ENCODE measurements at regions not wholly inside any gene's neighbourhood (a gene's known extent, or its start where the extent isn't known, plus 50 kb on each side); places are given as distances from the start of the nearest gene placed in this dataset.
A peak's percentile ranks its signal among the peaks of the same experiment; 100 is the strongest.

- no peak for DNase-seq
Observed at GRCh38 chr2:215681799-215682596, 246.1 kb upstream of the FN1 start.

- peak; percentile 40 to 51 for DNase-seq
Observed at GRCh38 chr2:215680605-215681598, 245.0 kb upstream of the FN1 start.

GRCh38 chr2:215678094-215678493 lies 242.2 kb upstream of the FN1 start:
- DNase-seq, result no peak

GRCh38 chr2:215677481-215677880 lies 241.6 kb upstream of the FN1 start:
- peak in 1 of 2 experiments; percentile 8 for DNase-seq

GRCh38 chr2:215672406-215672805 lies 236.5 kb upstream of the FN1 start:
- DNase-seq, result no peak

GRCh38 chr2:215671691-215672090 lies 235.8 kb upstream of the FN1 start:
- no peak for DNase-seq

- no peak for DNase-seq
Observed at GRCh38 chr2:215671244-215671643, 235.4 kb upstream of the FN1 start.

- DNase-seq, result no peak
Observed at GRCh38 chr2:215670396-215670795, 234.5 kb upstream of the FN1 start.

GRCh38 chr2:215668378-215668775 lies 232.5 kb upstream of the FN1 start:
- DNase-seq, result no peak

- DNase-seq, result no peak
Observed at GRCh38 chr2:215667585-215668377, 231.9 kb upstream of the FN1 start.

GRCh38 chr2:215664847-215665525 lies 229.1 kb upstream of the FN1 start:
- DNase-seq, result peak; percentile 23 to 42

- no peak for DNase-seq
Observed at GRCh38 chr2:215662715-215663114, 226.8 kb upstream of the FN1 start.

GRCh38 chr2:215660687-215661086 lies 224.8 kb upstream of the FN1 start:
- DNase-seq, result no peak

GRCh38 chr2:215659650-215660049 lies 223.8 kb upstream of the FN1 start:
- no peak for DNase-seq

- no peak for DNase-seq
Observed at GRCh38 chr2:215658635-215659305, 222.9 kb upstream of the FN1 start.

- no peak for DNase-seq
Observed at GRCh38 chr2:215657844-215658243, 222.0 kb upstream of the FN1 start.

- no peak for DNase-seq
Observed at GRCh38 chr2:215654148-215654819, 218.4 kb upstream of the FN1 start.

GRCh38 chr2:215653344-215654030 lies 217.6 kb upstream of the FN1 start:
- no peak for DNase-seq

GRCh38 chr2:215652388-215652787 lies 216.5 kb upstream of the FN1 start:
- no peak for DNase-seq

- DNase-seq, result no peak
Observed at GRCh38 chr2:215651412-215651811, 215.5 kb upstream of the FN1 start.
